ENCODE measurements at regions not wholly inside any gene's neighbourhood (a gene's known extent, or its start where the extent isn't known, plus 50 kb on each side); places are given as distances from the start of the nearest gene placed in this dataset.

DNA sequence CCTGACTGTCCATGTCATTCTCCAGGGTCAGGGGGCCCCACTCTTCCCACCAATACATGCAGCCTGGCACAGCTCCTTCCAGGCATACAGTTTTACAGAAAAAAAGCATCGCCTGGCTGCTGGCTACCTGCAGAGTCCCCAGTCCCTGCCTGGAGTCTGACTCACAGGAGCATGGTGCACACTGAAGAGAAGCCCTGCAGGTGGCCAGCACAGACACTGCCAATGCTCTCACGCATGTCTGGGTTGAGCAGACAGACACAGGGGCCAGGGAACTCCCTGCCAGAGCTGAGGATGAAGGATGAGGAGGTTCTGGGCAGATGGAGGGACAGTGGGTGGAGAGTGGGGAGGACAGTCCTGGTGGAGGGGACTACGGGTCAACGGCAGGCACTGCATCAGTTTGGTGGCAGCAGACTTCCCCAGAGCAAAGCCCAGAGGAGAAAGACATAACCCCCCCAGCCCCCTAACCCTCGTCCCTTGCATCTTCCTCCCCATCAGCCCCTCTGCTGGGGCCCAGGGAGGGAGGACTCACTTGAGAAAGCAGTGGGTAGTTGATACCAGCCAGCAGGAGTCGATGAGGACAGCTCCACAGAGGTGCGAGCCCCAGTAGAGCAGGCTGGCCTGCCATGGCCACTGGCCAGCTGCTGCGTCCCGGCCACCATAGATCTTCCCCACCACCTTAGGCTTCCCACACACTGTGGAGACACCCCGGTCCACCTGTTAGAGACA, 72.9 kb upstream of the SPTLC1 start:
- no peak for ATAC-seq
- TF ChIP-seq, protein P1, sequence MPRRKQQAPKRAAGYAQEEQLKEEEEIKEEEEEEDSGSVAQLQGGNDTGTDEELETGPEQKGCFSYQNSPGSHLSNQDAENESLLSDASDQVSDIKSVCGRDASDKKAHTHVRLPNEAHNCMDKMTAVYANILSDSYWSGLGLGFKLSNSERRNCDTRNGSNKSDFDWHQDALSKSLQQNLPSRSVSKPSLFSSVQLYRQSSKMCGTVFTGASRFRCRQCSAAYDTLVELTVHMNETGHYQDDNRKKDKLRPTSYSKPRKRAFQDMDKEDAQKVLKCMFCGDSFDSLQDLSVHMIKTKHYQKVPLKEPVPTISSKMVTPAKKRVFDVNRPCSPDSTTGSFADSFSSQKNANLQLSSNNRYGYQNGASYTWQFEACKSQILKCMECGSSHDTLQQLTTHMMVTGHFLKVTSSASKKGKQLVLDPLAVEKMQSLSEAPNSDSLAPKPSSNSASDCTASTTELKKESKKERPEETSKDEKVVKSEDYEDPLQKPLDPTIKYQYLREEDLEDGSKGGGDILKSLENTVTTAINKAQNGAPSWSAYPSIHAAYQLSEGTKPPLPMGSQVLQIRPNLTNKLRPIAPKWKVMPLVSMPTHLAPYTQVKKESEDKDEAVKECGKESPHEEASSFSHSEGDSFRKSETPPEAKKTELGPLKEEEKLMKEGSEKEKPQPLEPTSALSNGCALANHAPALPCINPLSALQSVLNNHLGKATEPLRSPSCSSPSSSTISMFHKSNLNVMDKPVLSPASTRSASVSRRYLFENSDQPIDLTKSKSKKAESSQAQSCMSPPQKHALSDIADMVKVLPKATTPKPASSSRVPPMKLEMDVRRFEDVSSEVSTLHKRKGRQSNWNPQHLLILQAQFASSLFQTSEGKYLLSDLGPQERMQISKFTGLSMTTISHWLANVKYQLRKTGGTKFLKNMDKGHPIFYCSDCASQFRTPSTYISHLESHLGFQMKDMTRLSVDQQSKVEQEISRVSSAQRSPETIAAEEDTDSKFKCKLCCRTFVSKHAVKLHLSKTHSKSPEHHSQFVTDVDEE (CRISPR knock-in tag; IDR thresholded peaks at IDR 0.05): no peak
- TF ChIP-seq, protein P2, sequence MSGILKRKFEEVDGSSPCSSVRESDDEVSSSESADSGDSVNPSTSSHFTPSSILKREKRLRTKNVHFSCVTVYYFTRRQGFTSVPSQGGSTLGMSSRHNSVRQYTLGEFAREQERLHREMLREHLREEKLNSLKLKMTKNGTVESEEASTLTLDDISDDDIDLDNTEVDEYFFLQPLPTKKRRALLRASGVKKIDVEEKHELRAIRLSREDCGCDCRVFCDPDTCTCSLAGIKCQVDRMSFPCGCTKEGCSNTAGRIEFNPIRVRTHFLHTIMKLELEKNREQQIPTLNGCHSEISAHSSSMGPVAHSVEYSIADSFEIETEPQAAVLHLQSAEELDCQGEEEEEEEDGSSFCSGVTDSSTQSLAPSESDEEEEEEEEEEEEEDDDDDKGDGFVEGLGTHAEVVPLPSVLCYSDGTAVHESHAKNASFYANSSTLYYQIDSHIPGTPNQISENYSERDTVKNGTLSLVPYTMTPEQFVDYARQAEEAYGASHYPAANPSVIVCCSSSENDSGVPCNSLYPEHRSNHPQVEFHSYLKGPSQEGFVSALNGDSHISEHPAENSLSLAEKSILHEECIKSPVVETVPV (CRISPR knock-in tag; IDR thresholded peaks at IDR 0.05): no peak
- TF ChIP-seq CSDC2 (CRISPR knock-in tag; IDR thresholded peaks at IDR 0.05): no peak
- no peak for TF ChIP-seq RARB (CRISPR knock-in tag; IDR thresholded peaks at IDR 0.05)
- TF ChIP-seq GLIS3 (CRISPR knock-in tag; IDR thresholded peaks at IDR 0.05): no peak
- TF ChIP-seq, protein P3, sequence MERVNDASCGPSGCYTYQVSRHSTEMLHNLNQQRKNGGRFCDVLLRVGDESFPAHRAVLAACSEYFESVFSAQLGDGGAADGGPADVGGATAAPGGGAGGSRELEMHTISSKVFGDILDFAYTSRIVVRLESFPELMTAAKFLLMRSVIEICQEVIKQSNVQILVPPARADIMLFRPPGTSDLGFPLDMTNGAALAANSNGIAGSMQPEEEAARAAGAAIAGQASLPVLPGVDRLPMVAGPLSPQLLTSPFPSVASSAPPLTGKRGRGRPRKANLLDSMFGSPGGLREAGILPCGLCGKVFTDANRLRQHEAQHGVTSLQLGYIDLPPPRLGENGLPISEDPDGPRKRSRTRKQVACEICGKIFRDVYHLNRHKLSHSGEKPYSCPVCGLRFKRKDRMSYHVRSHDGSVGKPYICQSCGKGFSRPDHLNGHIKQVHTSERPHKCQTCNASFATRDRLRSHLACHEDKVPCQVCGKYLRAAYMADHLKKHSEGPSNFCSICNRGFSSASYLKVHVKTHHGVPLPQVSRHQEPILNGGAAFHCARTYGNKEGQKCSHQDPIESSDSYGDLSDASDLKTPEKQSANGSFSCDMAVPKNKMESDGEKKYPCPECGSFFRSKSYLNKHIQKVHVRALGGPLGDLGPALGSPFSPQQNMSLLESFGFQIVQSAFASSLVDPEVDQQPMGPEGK (CRISPR knock-in tag; IDR thresholded peaks at IDR 0.05; ENCODE audit: borderline replicate concordance): no peak
- TF ChIP-seq, protein P4, sequence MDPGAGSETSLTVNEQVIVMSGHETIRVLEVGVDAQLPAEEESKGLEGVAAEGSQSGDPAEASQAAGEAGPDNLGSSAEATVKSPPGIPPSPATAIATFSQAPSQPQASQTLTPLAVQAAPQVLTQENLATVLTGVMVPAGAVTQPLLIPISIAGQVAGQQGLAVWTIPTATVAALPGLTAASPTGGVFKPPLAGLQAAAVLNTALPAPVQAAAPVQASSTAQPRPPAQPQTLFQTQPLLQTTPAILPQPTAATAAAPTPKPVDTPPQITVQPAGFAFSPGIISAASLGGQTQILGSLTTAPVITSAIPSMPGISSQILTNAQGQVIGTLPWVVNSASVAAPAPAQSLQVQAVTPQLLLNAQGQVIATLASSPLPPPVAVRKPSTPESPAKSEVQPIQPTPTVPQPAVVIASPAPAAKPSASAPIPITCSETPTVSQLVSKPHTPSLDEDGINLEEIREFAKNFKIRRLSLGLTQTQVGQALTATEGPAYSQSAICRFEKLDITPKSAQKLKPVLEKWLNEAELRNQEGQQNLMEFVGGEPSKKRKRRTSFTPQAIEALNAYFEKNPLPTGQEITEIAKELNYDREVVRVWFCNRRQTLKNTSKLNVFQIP (CRISPR knock-in tag; IDR thresholded peaks at IDR 0.05; ENCODE audit: borderline replicate concordance, low read depth): no peak
- no peak for TF ChIP-seq ZNF8 (CRISPR knock-in tag; IDR thresholded peaks at IDR 0.05)
- TF ChIP-seq ZFP30 (CRISPR knock-in tag; IDR thresholded peaks at IDR 0.05): no peak
- no peak for TF ChIP-seq ARNTL (CRISPR knock-in tag; IDR thresholded peaks at IDR 0.05; ENCODE audit: borderline replicate concordance, low read depth)
- no peak for TF ChIP-seq TCF4 (CRISPR knock-in tag; IDR thresholded peaks at IDR 0.05; ENCODE audit: borderline replicate concordance)
- no peak for TF ChIP-seq ZC3H10 (CRISPR knock-in tag; IDR thresholded peaks at IDR 0.05)
- TF ChIP-seq SNAI2 (CRISPR knock-in tag; IDR thresholded peaks at IDR 0.05): no peak
- TF ChIP-seq ESRRG (CRISPR knock-in tag; IDR thresholded peaks at IDR 0.05): no peak
- TF ChIP-seq, protein P5, sequence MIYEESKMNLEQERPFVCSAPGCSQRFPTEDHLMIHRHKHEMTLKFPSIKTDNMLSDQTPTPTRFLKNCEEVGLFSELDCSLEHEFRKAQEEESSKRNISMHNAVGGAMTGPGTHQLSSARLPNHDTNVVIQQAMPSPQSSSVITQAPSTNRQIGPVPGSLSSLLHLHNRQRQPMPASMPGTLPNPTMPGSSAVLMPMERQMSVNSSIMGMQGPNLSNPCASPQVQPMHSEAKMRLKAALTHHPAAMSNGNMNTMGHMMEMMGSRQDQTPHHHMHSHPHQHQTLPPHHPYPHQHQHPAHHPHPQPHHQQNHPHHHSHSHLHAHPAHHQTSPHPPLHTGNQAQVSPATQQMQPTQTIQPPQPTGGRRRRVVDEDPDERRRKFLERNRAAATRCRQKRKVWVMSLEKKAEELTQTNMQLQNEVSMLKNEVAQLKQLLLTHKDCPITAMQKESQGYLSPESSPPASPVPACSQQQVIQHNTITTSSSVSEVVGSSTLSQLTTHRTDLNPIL (CRISPR knock-in tag; IDR thresholded peaks at IDR 0.05; ENCODE audit: low read depth): no peak
- TF ChIP-seq PPARA (CRISPR knock-in tag; IDR thresholded peaks at IDR 0.05; ENCODE audit: borderline replicate concordance): no peak

DNA sequence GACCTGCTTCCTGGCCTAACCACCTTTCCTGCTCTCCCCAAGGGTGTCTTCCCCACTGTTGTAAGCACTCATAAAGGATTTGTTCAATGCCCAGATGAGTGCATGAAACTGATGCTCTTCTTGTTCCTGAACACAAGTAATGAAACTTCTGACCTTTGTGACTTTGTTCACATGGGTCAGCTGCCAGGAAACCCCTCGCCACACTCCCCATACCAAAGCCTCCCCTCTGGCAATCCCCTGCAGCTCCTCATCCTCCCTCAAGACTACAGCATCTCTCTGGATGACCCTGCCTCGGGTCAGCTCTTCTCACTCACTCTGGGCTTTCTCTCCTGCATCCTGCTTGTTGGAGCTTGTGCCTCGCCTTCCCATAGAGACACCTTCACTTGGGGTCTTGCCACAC, 72.2 kb upstream of the SPTLC1 start:
- ATAC-seq: no peak
- TF ChIP-seq, protein P2 (CRISPR knock-in tag; IDR thresholded peaks at IDR 0.05): no peak
- TF ChIP-seq, protein P4 (CRISPR knock-in tag; IDR thresholded peaks at IDR 0.05; ENCODE audit: borderline replicate concordance, low read depth): no peak
- TF ChIP-seq ISL1 (CRISPR knock-in tag; IDR thresholded peaks at IDR 0.05): no peak
- TF ChIP-seq, protein P1 (CRISPR knock-in tag; IDR thresholded peaks at IDR 0.05): no peak
- TF ChIP-seq, protein P5 (CRISPR knock-in tag; IDR thresholded peaks at IDR 0.05; ENCODE audit: low read depth): no peak
- TF ChIP-seq SNAI2 (CRISPR knock-in tag; IDR thresholded peaks at IDR 0.05): no peak
- TF ChIP-seq PPARA (CRISPR knock-in tag; IDR thresholded peaks at IDR 0.05; ENCODE audit: borderline replicate concordance): no peak
- no peak for TF ChIP-seq ZNF565 (CRISPR knock-in tag; conservative IDR thresholded peaks at IDR 0.05; ENCODE audit: low read depth)
- TF ChIP-seq TCF4 (CRISPR knock-in tag; IDR thresholded peaks at IDR 0.05; ENCODE audit: borderline replicate concordance): no peak
- no peak for TF ChIP-seq RARB (CRISPR knock-in tag; IDR thresholded peaks at IDR 0.05)
- no peak for TF ChIP-seq ZC3H10 (CRISPR knock-in tag; IDR thresholded peaks at IDR 0.05)
- TF ChIP-seq GLIS3 (CRISPR knock-in tag; IDR thresholded peaks at IDR 0.05): no peak

Measured in SK-N-SH treated with all-trans-retinoic acid at 6 μM for 48 hours (cell line).